Glutamatergic neuron (in vitro differentiated cells): ENCODE measurements at regions not wholly inside any gene's neighbourhood (a gene's known extent, or its start where the extent isn't known, plus 50 kb on each side); places are given as distances from the start of the nearest gene placed in this dataset.

Experiments
- DNase-seq: peaks from one replicate; pipeline ENCODE4 v3.0.0; 2022
- H3K27ac Mint-ChIP-seq: one replicate; pipeline ENCODE4 v1.8.0; 2020; ENCODE audit warnings: mild to moderate bottlenecking, mixed read lengths, inconsistent platforms; ENCODE audit not compliant: unreplicated experiment
- H3K27me3 Mint-ChIP-seq: one replicate; pipeline ENCODE4 v1.8.0; 2020; ENCODE audit warnings: mild to moderate bottlenecking, moderate library complexity, mixed read lengths, inconsistent platforms; ENCODE audit not compliant: unreplicated experiment
- H3K36me3 Mint-ChIP-seq: one replicate; pipeline ENCODE4 v1.8.0; 2020; ENCODE audit warnings: mild to moderate bottlenecking, mixed read lengths, inconsistent platforms; ENCODE audit not compliant: unreplicated experiment
- H3K4me1 Mint-ChIP-seq: one replicate; pipeline ENCODE4 v1.8.0; 2020; ENCODE audit warnings: mild to moderate bottlenecking, low read depth, mixed read lengths, inconsistent platforms; ENCODE audit not compliant: unreplicated experiment
- H3K4me3 Mint-ChIP-seq: one replicate; pipeline ENCODE4 v1.8.0; 2020; ENCODE audit warnings: mild to moderate bottlenecking, mixed read lengths, inconsistent platforms; ENCODE audit not compliant: unreplicated experiment
- H3K9me3 Mint-ChIP-seq: one replicate; pipeline ENCODE4 v1.8.0; 2020; ENCODE audit warnings: mild to moderate bottlenecking, moderate library complexity, mixed read lengths, inconsistent platforms; ENCODE audit not compliant: unreplicated experiment
- TF ChIP-seq, protein P1 (sequence below): fragments of 200-600 bp; sonication (generic); IDR thresholded peaks from one replicate; pipeline ENCODE4 v1.5.0; 2021; ENCODE audit not compliant: partially characterized antibody, unreplicated experiment

DNA sequence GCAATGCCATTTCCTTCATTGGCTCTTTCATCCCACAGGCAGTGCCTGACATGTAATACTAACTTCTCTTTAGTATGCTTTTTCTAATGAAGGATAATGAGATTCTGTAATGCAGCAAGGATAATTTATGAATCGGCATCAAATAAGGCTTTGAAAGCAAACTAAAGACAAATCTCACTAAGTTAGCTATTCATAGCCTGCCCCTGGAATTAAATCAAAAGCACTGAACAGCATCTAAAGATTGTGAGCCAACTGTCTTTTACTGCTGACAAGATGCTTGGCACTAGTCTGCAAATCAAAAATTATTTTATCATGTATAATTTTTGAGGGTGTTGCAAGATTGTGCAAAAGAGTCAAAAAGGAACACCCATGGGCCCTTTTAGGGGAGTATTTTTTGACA is 265.0 kb downstream of the CASP12 start:
- no peak for DNase-seq
- H3K4me1 Mint-ChIP-seq: no peaks in the 10 kb centered on the region
- TF ChIP-seq, protein P1, sequence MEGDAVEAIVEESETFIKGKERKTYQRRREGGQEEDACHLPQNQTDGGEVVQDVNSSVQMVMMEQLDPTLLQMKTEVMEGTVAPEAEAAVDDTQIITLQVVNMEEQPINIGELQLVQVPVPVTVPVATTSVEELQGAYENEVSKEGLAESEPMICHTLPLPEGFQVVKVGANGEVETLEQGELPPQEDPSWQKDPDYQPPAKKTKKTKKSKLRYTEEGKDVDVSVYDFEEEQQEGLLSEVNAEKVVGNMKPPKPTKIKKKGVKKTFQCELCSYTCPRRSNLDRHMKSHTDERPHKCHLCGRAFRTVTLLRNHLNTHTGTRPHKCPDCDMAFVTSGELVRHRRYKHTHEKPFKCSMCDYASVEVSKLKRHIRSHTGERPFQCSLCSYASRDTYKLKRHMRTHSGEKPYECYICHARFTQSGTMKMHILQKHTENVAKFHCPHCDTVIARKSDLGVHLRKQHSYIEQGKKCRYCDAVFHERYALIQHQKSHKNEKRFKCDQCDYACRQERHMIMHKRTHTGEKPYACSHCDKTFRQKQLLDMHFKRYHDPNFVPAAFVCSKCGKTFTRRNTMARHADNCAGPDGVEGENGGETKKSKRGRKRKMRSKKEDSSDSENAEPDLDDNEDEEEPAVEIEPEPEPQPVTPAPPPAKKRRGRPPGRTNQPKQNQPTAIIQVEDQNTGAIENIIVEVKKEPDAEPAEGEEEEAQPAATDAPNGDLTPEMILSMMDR: no peak
- H3K27me3 Mint-ChIP-seq: no peaks in the 10 kb centered on the region
- no peaks in the 10 kb centered on the region for H3K9me3 Mint-ChIP-seq
- H3K4me3 Mint-ChIP-seq: no peak overlapping the region
- H3K36me3 Mint-ChIP-seq: no peaks in the 10 kb centered on the region
- no peak overlapping the region for H3K27ac Mint-ChIP-seq

DNA sequence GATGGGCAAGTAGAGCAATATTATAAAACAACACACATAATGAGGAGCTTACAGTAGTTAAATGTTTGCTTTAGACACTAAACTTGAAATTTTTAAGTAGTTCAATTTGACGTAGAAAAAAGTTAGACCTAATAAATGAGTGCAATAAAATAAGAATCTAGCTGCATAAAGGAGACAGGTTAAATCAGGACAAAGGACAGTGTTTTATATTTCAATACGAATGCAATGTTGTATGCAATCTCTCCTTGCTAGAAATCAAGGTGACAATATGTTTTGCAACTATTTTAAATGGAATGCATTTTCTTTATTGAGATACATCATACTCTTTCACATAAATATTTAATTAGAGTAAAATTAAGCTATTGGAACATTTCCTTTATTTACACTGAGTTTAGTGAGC is 267.9 kb downstream of the CASP12 start:
- Mint-ChIP-seq H3K9me3 (no peaks in the 10 kb centered on the region), H3K27me3 (no peaks in the 10 kb centered on the region), H3K27ac (no peak overlapping the region), H3K4me1 (no peaks in the 10 kb centered on the region), H3K36me3 (no peaks in the 10 kb centered on the region), H3K4me3 (no peak overlapping the region)
- TF ChIP-seq, protein P1: no peak
- DNase-seq: no peak

DNA sequence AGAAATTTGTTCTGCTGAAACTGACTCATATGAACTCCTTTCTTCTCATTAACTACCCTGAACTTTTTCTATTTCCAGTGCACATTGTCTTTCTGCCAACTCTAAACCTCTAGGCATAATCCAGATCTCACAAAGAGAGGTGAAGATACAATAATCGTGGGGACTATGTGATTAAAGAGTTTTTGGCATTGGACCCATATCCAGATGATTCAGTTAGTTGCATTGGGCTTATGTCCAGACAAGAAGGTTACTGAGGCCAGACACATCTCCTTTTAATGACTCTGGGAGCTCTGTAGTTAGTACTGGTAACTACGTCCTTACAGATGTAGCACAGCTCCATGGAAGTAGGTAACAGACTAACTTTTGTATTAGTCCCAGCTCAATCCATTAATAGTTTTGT is 273.0 kb downstream of the CASP12 start:
- Mint-ChIP-seq H3K4me1 (peaks cover 3% of the 10 kb centered on the region), H3K27me3 (no peaks in the 10 kb centered on the region), H3K9me3 (no peaks in the 10 kb centered on the region), H3K4me3 (no peak overlapping the region), H3K27ac (no peak overlapping the region), H3K36me3 (no peaks in the 10 kb centered on the region)
- no peak for DNase-seq
- TF ChIP-seq, protein P1: no peak

DNA sequence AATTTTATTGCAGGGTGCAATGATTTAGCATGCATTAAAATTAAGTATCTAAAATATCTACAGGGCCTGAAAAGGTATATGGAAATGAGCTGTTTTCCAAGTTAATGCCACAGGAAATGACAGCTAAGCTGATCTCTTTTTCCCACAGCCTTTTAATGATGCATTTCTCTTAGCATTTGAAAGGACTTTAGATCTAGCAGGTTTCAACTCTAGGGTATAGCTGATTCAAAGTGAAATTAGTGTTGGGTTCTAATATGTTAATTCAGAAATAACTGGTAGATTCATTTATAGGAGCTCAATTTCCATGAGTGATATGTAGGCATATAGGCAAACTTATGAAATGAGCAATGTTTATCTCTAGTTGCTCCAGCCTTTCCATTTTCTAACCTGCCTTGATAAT is 274.2 kb downstream of the CASP12 start:
- H3K27ac Mint-ChIP-seq: no peak overlapping the region
- peaks cover 3% of the 10 kb centered on the region for H3K4me1 Mint-ChIP-seq

DNA sequence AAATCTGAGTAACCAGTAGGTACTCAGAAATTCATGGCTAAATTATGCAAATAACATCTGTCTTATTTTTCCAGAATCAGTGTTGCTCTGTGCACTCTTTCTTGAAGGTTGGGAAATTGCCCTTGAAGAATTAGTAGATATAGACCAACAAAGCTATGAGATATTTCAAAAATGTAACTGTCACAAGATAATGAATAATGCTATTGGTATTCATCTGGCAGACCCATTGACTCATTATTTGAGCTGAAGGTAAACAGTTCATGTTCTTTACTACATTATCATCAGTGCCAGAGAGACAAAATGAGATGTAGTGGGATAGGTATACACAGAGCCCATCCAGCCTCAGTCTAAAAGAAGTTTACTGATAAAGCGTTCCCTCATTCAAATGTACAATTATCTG is 274.7 kb downstream of the CASP12 start:
- no peak for DNase-seq
- TF ChIP-seq, protein P1: no peak
- Mint-ChIP-seq H3K27ac (no peak overlapping the region), H3K4me3 (no peak overlapping the region), H3K9me3 (no peaks in the 10 kb centered on the region), H3K36me3 (no peaks in the 10 kb centered on the region), H3K4me1 (peaks cover 3% of the 10 kb centered on the region), H3K27me3 (no peaks in the 10 kb centered on the region)

More for the DNA sequence above, 274.2 kb downstream of the CASP12 start:
- H3K36me3 Mint-ChIP-seq: no peaks in the 10 kb centered on the region
- TF ChIP-seq, protein P1: no peak
- no peak for DNase-seq
- H3K27me3 Mint-ChIP-seq: no peaks in the 10 kb centered on the region
- H3K9me3 Mint-ChIP-seq: no peaks in the 10 kb centered on the region
- no peak overlapping the region for H3K4me3 Mint-ChIP-seq
